MM.1S (cell line): ENCODE measurements at regions not wholly inside any gene's neighbourhood (a gene's known extent, or its start where the extent isn't known, plus 50 kb on each side); places are given as distances from the start of the nearest gene placed in this dataset.

Experiments used
- DNase-seq: peaks from one replicate; pipeline ENCODE4 v3.0.0-alpha.2; 2015
- H2AFZ ChIP-seq: fragments of 300-600 bp; sonication (generic); 2 replicates; pipeline ENCODE4 v1.6.0; 2016; ENCODE audit warnings: antibody characterized with exemption, low read length
- H3F3A ChIP-seq: fragments of 300-600 bp; sonication (generic); 2 replicates; pipeline ENCODE4 v1.6.1; 2016; ENCODE audit warnings: mild to moderate bottlenecking, antibody characterized with exemption, low read length, moderate library complexity, mixed read lengths; ENCODE audit not compliant: insufficient read depth
- H3K27ac ChIP-seq: fragments of 300-600 bp; sonication (generic); 2 replicates; pipeline ENCODE4 v1.5.1; 2016; ENCODE audit warnings: mild to moderate bottlenecking, low read length
- H3K27me3 ChIP-seq: fragments of 300-600 bp; sonication (generic); replicated peaks from 2 replicates; pipeline ENCODE4 v1.6.0; 2016; ENCODE audit warnings: low read length; ENCODE audit not compliant: insufficient read depth
- H3K36me3 ChIP-seq: fragments of 300-600 bp; sonication (generic); replicated peaks from 2 replicates; pipeline ENCODE4 v1.6.1; 2016; ENCODE audit warnings: mild to moderate bottlenecking, low read length, mixed read lengths; ENCODE audit not compliant: insufficient read depth
- H3K4me1 ChIP-seq: fragments of 300-600 bp; sonication (generic); 2 replicates; pipeline ENCODE4 v1.6.1; 2016; ENCODE audit warnings: low read length, mixed read lengths
- H3K4me2 ChIP-seq: fragments of 300-600 bp; sonication (generic); 2 replicates; pipeline ENCODE4 v1.6.0; 2016; ENCODE audit warnings: low read depth, low read length
- H3K4me3 ChIP-seq: fragments of 300-600 bp; sonication (generic); 2 replicates; pipeline ENCODE4 v1.5.1; 2016; ENCODE audit warnings: low read length, mixed read lengths
- H3K79me2 ChIP-seq: fragments of 300-600 bp; sonication (generic); 2 replicates; pipeline ENCODE4 v1.6.1; 2016; ENCODE audit warnings: mixed run types, low read length, mixed read lengths
- H3K9ac ChIP-seq: fragments of 300-600 bp; sonication (generic); 2 replicates; pipeline ENCODE4 v1.6.1; 2016; ENCODE audit warnings: low read length, mixed read lengths
- H3K9me2 ChIP-seq: fragments of 300-600 bp; sonication (generic); replicated peaks from 2 replicates; pipeline ENCODE4 v1.6.1; 2016; ENCODE audit warnings: mild to moderate bottlenecking, low read length, mixed read lengths; ENCODE audit not compliant: insufficient read depth
- H3K9me3 ChIP-seq: fragments of 300-600 bp; sonication (generic); replicated peaks from 2 replicates; pipeline ENCODE4 v1.6.1; 2016; ENCODE audit warnings: mild to moderate bottlenecking, low read length, mixed read lengths; ENCODE audit not compliant: insufficient read depth
- H4K20me1 ChIP-seq: fragments of 300-600 bp; sonication (generic); 2 replicates; pipeline ENCODE4 v1.6.1; 2016; ENCODE audit warnings: mild to moderate bottlenecking, low read length, moderate library complexity, mixed read lengths; ENCODE audit not compliant: insufficient read depth
- EZH2 ChIP-seq: fragments of 300-600 bp; sonication (generic); optimal IDR thresholded peaks from 2 replicates; pipeline ENCODE3; 2017; ENCODE audit warnings: low read depth, mild to moderate bottlenecking, antibody characterized with exemption, low read length, mixed read lengths
- EZH2phosphoT487 ChIP-seq: fragments of 300-600 bp; sonication (generic); IDR thresholded peaks from 2 replicates; pipeline ENCODE4 v1.6.1; 2018; ENCODE audit warnings: antibody characterized with exemption, low read length
- TF ChIP-seq, protein P1 (sequence below): fragments of 300-600 bp; sonication (generic); IDR thresholded peaks from 2 replicates; pipeline ENCODE4 v1.5.1; 2016; ENCODE audit warnings: antibody characterized with exemption, low read length, mixed read lengths

GRCh38 chr4:175035905-175036304 is 117.7 kb downstream of the ADAM29 start:
- no peak overlapping the region for H3K4me2 ChIP-seq
- H4K20me1 ChIP-seq: no peaks in the 10 kb centered on the region
- H3K9me2 ChIP-seq: no peaks in the 10 kb centered on the region
- no peaks in the 10 kb centered on the region for H3K36me3 ChIP-seq
- no peaks in the 10 kb centered on the region for H3K9me3 ChIP-seq
- no peaks in the 10 kb centered on the region for H3K4me1 ChIP-seq
- H3K9ac ChIP-seq: no peak overlapping the region
- H3K27ac ChIP-seq: no peak overlapping the region
- TF ChIP-seq EZH2phosphoT487 (no peak), EZH2 (no peak)
- TF ChIP-seq, protein P1, sequence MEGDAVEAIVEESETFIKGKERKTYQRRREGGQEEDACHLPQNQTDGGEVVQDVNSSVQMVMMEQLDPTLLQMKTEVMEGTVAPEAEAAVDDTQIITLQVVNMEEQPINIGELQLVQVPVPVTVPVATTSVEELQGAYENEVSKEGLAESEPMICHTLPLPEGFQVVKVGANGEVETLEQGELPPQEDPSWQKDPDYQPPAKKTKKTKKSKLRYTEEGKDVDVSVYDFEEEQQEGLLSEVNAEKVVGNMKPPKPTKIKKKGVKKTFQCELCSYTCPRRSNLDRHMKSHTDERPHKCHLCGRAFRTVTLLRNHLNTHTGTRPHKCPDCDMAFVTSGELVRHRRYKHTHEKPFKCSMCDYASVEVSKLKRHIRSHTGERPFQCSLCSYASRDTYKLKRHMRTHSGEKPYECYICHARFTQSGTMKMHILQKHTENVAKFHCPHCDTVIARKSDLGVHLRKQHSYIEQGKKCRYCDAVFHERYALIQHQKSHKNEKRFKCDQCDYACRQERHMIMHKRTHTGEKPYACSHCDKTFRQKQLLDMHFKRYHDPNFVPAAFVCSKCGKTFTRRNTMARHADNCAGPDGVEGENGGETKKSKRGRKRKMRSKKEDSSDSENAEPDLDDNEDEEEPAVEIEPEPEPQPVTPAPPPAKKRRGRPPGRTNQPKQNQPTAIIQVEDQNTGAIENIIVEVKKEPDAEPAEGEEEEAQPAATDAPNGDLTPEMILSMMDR: no peak
- H3K4me3 ChIP-seq: no peak overlapping the region
- H3K79me2 ChIP-seq: no peaks in the 10 kb centered on the region
- no peak for DNase-seq
- H3K27me3 ChIP-seq: no peaks in the 10 kb centered on the region
- no peak overlapping the region for H2AFZ ChIP-seq
- H3F3A ChIP-seq: no peaks in the 10 kb centered on the region

GRCh38 chr4:175048111-175048784 is 130.1 kb downstream of the ADAM29 start:
- DNase-seq: peak; percentile 69
- H3K4me2 ChIP-seq: peak overlapping the region; percentile 47
- H2AFZ ChIP-seq: peak overlapping the region; percentile 39; the same call in 1 of the 2 replicates
- no peaks in the 10 kb centered on the region for H3K36me3 ChIP-seq
- H3K79me2 ChIP-seq: no peaks in the 10 kb centered on the region
- H3K9me3 ChIP-seq: no peaks in the 10 kb centered on the region
- H3K9me2 ChIP-seq: no peaks in the 10 kb centered on the region
- H4K20me1 ChIP-seq: no peaks in the 10 kb centered on the region
- no peaks in the 10 kb centered on the region for H3K27me3 ChIP-seq
- no peak overlapping the region for H3K4me3 ChIP-seq
- peaks cover 29% of the 10 kb centered on the region for H3K4me1 ChIP-seq
- H3F3A ChIP-seq: peaks cover 24% of the 10 kb centered on the region
- H3K27ac ChIP-seq: peak overlapping the region; percentile 81
- TF ChIP-seq EZH2: no peak
- no peak for TF ChIP-seq EZH2phosphoT487
- TF ChIP-seq, protein P1: no peak
- no peak overlapping the region for H3K9ac ChIP-seq

DNA sequence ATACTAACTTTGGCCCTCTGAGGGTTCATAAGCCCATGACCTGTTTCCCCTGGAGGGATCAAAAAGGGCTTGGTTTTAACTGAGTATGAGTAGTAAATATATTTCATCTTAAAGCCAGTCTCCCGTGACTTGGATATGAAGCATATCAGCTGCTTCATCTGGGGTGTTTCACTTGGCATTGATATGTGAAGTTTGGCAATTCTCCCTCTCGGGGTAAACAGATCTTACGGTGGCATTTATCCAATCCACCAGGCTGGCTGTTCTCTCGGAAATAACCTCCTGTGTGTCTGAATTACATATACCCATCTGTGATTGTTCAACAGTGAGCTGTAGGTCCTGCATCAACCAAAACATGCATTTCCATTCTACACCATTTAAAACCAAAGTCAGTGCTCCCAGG is 130.7 kb downstream of the ADAM29 start:
- Histone ChIP-seq H3K4me1 (peaks cover 29% of the 10 kb centered on the region), H3K4me3 (no peak overlapping the region), H4K20me1 (no peaks in the 10 kb centered on the region), H3K27ac (peak overlapping the region; percentile 81; the same call in 1 of the 2 replicates), H2AFZ (peak overlapping the region; percentile 57; the same call in 1 of the 2 replicates), H3K9me3 (no peaks in the 10 kb centered on the region), H3F3A (peaks cover 24% of the 10 kb centered on the region), H3K36me3 (no peaks in the 10 kb centered on the region), H3K79me2 (no peaks in the 10 kb centered on the region), H3K9me2 (no peaks in the 10 kb centered on the region), H3K27me3 (no peaks in the 10 kb centered on the region), H3K9ac (no peak overlapping the region), H3K4me2 (peak overlapping the region; percentile 47)
- DNase-seq: no peak
- TF ChIP-seq, protein P1: no peak
- no peak for TF ChIP-seq EZH2
- no peak for TF ChIP-seq EZH2phosphoT487
